Progenitor cell of endocrine pancreas (in vitro differentiated cells): ENCODE measurements at regions not wholly inside any gene's neighbourhood (a gene's known extent, or its start where the extent isn't known, plus 50 kb on each side); places are given as distances from the start of the nearest gene placed in this dataset.

Experiments used
- DNase-seq: peaks from one replicate; pipeline ENCODE4 v3.0.0; 2021; ENCODE audit warnings: low spot score; ENCODE audit not compliant: unreplicated experiment
- H3K27ac Mint-ChIP-seq: 2 replicates; pipeline ENCODE4 v1.8.0; 2021; ENCODE audit warnings: mild to moderate bottlenecking, moderate library complexity, mixed read lengths
- H3K27me3 Mint-ChIP-seq: 2 replicates; pipeline ENCODE4 v1.8.0; 2021; ENCODE audit warnings: mixed read lengths
- H3K36me3 Mint-ChIP-seq: 2 replicates; pipeline ENCODE4 v1.8.0; 2022; ENCODE audit warnings: mixed read lengths; ENCODE audit not compliant: insufficient read depth
- H3K4me1 Mint-ChIP-seq: 2 replicates; pipeline ENCODE4 v1.8.0; 2021; ENCODE audit warnings: low read depth, mixed read lengths
- H3K4me3 Mint-ChIP-seq: 2 replicates; pipeline ENCODE4 v1.8.0; 2021; ENCODE audit warnings: low read depth, mild to moderate bottlenecking, moderate library complexity, mixed read lengths
- H3K9me3 Mint-ChIP-seq: 2 replicates; pipeline ENCODE4 v1.8.0; 2021; ENCODE audit warnings: low read depth, mixed read lengths
- CTCF ChIP-seq: fragments of 200-600 bp; sonication (generic); IDR thresholded peaks from one replicate; pipeline ENCODE4 v1.5.0; 2021; ENCODE audit warnings: antibody characterized with exemption, mild to moderate bottlenecking; ENCODE audit not compliant: unreplicated experiment

GRCh38 chr7:106456329-106456728 lies 171.5 kb upstream of the NAMPT start:
- H3K4me3 Mint-ChIP-seq, result no peak overlapping the region
- no peak overlapping the region for H3K27ac Mint-ChIP-seq
- no peak for DNase-seq
- H3K4me1 Mint-ChIP-seq, result no peaks in the 10 kb centered on the region
- H3K27me3 Mint-ChIP-seq, result no peaks in the 10 kb centered on the region
- peaks cover 42% of the 10 kb centered on the region for H3K9me3 Mint-ChIP-seq
- TF ChIP-seq CTCF, result no peak
- peaks cover under 1% of the 10 kb centered on the region for H3K36me3 Mint-ChIP-seq

- H3K36me3 Mint-ChIP-seq, result peaks cover 1% of the 10 kb centered on the region
- H3K9me3 Mint-ChIP-seq, result peaks cover 34% of the 10 kb centered on the region
Observed at GRCh38 chr7:106452031-106452851, 167.5 kb upstream of the NAMPT start.

GRCh38 chr7:106451171-106451570 lies 166.4 kb upstream of the NAMPT start:
- Mint-ChIP-seq H3K27me3 (no peaks in the 10 kb centered on the region), H3K27ac (no peak overlapping the region), H3K36me3 (peaks cover 1% of the 10 kb centered on the region), H3K9me3 (peaks cover 30% of the 10 kb centered on the region), H3K4me3 (no peak overlapping the region), H3K4me1 (no peaks in the 10 kb centered on the region)
- TF ChIP-seq CTCF, result no peak
- DNase-seq, result no peak

More at GRCh38 chr7:106452031-106452851, 167.5 kb upstream of the NAMPT start:
- no peak for DNase-seq
- no peaks in the 10 kb centered on the region for H3K27me3 Mint-ChIP-seq
- H3K4me3 Mint-ChIP-seq, result no peak overlapping the region
- H3K27ac Mint-ChIP-seq, result no peak overlapping the region
- no peak for TF ChIP-seq CTCF
- no peaks in the 10 kb centered on the region for H3K4me1 Mint-ChIP-seq

GRCh38 chr7:106450716-106451115 lies 165.9 kb upstream of the NAMPT start:
- Mint-ChIP-seq H3K4me1 (no peaks in the 10 kb centered on the region), H3K27ac (no peak overlapping the region), H3K9me3 (peaks cover 26% of the 10 kb centered on the region), H3K4me3 (no peak overlapping the region), H3K36me3 (peaks cover 1% of the 10 kb centered on the region), H3K27me3 (no peaks in the 10 kb centered on the region)
- DNase-seq, result no peak
- TF ChIP-seq CTCF, result no peak

- Mint-ChIP-seq H3K4me3 (no peak overlapping the region), H3K4me1 (no peaks in the 10 kb centered on the region), H3K27me3 (no peaks in the 10 kb centered on the region), H3K36me3 (peaks cover 1% of the 10 kb centered on the region), H3K27ac (no peak overlapping the region), H3K9me3 (peaks cover 22% of the 10 kb centered on the region)
- no peak for TF ChIP-seq CTCF
- DNase-seq, result no peak
Observed at GRCh38 chr7:106448992-106449859, 164.4 kb upstream of the NAMPT start.
